GM12874 (cell line): ENCODE measurements at regions not wholly inside any gene's neighbourhood (a gene's known extent, or its start where the extent isn't known, plus 50 kb on each side); places are given as distances from the start of the nearest gene placed in this dataset.

ENCODE experiments used
- CTCF ChIP-seq: IDR thresholded peaks from 2 replicates; pipeline ENCODE4 v1.5.1; 2011; ENCODE audit warnings: low read depth, mild to moderate bottlenecking, control low read depth, low read length, moderate library complexity; ENCODE audit not compliant: insufficient read depth

DNA sequence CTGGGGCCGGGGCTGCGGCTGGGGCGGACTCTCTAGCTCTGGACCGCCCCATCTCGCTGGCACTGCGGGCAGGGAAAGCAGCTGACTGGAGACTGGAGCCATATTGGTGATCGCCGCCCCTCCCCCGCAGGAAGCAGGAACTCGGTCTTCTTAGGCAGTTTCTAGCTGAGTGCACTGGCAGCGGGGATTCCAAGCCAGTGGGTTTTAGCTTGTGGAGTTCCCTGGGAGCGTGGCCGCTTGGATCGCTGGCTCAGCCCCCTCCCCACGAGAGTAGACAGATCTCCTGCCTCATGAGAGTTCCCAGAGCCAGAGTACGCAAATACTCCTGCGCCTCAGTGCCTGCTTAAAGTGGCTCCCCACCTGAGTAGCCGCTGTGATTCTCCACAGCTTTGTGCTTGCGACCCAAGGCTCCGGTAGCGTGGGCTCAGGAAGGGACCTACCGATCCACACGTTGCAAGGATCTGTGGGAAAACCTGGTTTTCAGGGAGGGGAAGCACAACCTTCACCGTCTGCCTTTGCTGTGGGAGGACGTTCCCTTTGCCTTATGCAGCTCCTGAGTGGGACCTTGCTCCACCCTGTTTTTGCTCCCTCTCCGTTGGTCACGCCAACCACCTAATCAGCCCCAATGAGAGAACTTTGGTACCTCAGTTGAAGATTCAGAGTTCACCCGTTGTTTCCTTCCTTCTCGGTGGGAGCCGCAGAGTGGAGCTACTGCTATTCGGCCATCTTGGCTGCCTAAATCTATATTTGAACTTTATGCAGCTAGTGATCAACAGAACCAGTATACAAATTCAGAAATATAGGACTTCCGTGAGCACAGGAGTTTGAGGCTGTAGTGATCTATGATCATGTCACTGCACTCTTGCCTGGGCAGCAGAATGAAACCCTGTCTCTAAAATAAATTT lies 803.9 kb upstream of the PCDH10 start:
- no peak for TF ChIP-seq CTCF

DNA sequence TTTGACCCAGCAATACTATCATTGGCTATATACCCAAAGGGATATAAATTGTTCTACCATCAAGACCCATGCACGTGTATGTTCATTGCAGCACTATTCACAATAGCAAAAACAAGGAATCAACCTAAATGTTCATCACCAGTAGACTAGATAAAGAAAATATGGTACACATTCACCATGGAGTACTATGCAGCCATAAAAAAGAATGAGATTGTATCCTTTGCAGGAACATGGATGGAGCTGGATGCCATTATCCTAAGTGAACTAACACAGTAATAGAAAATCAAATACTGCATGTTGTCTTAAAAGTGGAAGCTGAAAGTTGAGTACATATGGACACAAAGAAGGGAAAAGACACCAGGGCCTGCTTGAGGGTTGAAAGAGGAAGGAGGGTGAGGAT lies 803.1 kb upstream of the PCDH10 start:
- TF ChIP-seq CTCF = no peak

DNA sequence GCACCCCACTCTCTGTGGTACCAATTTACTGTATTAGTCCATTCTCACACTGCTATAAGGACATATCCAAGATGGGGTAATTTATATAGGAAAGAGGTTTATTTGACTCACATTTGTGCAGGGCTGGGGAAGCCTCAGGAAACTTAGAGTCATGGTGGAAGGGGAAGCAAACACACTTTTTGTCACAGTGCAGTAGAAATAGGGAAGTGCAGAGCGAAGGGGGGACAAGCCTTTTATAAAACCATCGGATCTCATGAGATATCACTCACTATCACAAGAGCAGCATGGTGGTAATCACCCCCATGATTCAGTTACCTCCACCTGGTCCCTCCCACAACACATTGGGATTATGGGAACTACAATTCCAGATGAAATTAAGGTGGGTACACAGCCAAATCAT lies 766.9 kb upstream of the PCDH10 start:
- no peak for TF ChIP-seq CTCF

DNA sequence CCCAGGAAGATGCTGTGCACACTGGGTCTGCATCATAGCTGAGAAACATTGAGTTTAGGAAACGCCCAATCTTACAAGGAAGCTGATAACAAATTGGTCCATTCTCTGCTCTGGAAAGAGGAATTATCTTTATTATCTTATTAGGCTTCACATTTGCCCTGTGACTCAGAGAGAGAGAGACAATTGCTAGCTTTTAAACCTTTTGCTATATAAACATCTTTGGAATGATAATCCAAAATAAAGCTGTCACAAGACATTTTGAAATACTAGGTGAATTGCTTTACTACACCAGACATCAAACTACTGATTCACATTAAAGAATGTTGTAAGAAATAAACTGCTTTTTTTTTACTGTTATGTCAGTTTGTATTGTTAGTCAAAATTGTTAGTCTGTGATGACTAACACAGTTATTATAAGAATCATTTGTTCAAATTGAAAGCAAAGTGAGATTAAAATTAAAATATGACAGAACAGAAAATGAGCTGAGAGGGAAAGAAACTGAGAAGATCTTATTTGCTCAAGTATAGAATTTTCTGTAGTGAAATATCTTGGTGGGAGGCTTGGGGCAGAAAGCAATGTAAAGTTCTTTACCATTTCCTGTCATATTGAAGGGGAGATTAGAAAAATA lies 765.4 kb upstream of the PCDH10 start:
- no peak for TF ChIP-seq CTCF

DNA sequence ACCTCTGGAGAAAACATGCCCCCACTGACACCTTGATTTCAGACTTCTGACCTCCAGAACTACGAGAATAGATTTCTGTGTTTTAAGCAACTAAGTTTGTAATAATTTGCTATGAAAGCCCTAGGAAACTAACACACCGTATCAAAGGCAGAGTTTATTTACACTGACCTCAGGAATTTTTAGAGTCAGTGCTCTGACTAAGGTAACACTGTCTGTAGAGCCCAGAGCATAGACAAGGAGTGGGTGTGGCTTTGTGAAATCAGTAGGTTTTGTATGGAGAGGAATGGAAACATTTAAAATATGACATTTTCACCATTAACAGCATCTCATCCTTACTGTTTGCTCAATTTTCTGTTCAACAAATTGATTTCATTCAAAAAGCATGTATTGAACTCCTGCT lies 764.4 kb upstream of the PCDH10 start:
- TF ChIP-seq CTCF = no peak

DNA sequence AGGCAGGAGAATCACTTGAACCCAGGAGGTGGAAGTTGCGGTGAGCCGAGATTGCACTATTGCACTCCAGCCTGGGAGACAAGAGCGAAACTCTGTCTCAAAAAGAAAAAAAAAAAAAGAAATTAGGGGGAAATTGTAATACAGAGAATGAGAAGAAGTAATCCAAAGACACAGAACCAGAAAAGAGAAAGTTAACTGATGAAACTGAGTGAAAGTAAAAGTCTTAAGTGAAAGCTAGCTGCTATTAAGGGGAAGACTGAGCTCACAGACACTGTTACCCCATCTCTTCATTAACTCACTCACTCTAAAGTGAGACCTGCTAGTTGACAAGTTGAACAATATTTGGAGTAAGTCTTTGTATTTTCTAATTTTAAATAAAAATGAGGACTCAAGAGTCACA lies 763.0 kb upstream of the PCDH10 start:
- no peak for TF ChIP-seq CTCF

DNA sequence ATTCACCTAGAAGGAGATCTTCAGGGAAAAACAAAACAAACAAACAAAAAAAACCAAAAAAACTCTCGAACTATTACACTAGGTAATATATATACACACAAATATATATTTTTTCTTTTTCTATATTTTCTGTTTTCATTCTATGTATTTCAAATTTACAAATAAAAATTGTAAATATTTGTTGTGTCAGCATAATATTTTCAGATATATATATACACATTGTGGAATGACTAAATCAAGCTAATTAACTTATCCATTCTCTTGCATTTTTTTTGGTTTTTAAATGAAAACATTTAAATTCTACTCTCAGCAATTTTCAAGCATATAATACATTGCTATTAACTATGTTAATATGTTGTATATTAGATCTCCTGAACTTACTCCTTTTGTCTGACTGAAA lies 762.0 kb upstream of the PCDH10 start:
- TF ChIP-seq CTCF = no peak
